IMR-90 (cell line): ENCODE measurements at regions not wholly inside any gene's neighbourhood (a gene's known extent, or its start where the extent isn't known, plus 50 kb on each side); places are given as distances from the start of the nearest gene placed in this dataset.
"Not testable (repeated sequence)": the region's sequence is repeated elsewhere in the genome, so short reads cannot be mapped to it uniquely, and the experiment has no call there.

ENCODE experiments used
- CEBPB ChIP-seq: IDR thresholded peaks from 2 replicates; pipeline ENCODE4 v1.6.1; 2012; ENCODE audit warnings: low read depth, low read length, improper control_type of control experiment
- CHD1 ChIP-seq: IDR thresholded peaks from 2 replicates; pipeline ENCODE4 v1.6.1; 2012; ENCODE audit warnings: low read depth, low read length, improper control_type of control experiment
- MAFK ChIP-seq: IDR thresholded peaks from 2 replicates; pipeline ENCODE4 v1.6.1; 2012; ENCODE audit warnings: low read depth, low read length, improper control_type of control experiment
- MAZ ChIP-seq: IDR thresholded peaks from 2 replicates; pipeline ENCODE4 v1.6.1; 2012; ENCODE audit warnings: low read depth, mild to moderate bottlenecking, low read length, improper control_type of control experiment, moderate library complexity, borderline replicate concordance
- MXI1 ChIP-seq: IDR thresholded peaks from 2 replicates; pipeline ENCODE4 v1.6.1; 2012; ENCODE audit warnings: low read depth, mild to moderate bottlenecking, low read length, moderate library complexity, borderline replicate concordance
- POLR2A ChIP-seq: IDR thresholded peaks from 2 replicates; pipeline ENCODE4 v1.6.1; 2012; ENCODE audit warnings: mild to moderate bottlenecking, low read depth, low read length
- RAD21 ChIP-seq: IDR thresholded peaks from 2 replicates; pipeline ENCODE4 v1.6.1; 2012; ENCODE audit warnings: low read length, improper control_type of control experiment
- SMC3 ChIP-seq: fragments of 150-350 bp; IDR thresholded peaks from 2 replicates; pipeline ENCODE4 v1.6.1; 2016; ENCODE audit warnings: low read depth, mild to moderate bottlenecking, antibody characterized with exemption, low read length, moderate library complexity
- TF ChIP-seq, protein P1 (sequence below): conservative IDR thresholded peaks from 2 replicates; pipeline ENCODE4 v1.5.1; 2012; ENCODE audit warnings: mild to moderate bottlenecking, low read depth, low read length, improper control_type of control experiment
- TF ChIP-seq, protein P2 (sequence below): fragments of 150-350 bp; IDR thresholded peaks from 2 replicates; pipeline ENCODE4 v1.6.1; 2017; ENCODE audit warnings: mild to moderate bottlenecking, antibody characterized with exemption, low read length, low read depth

DNA sequence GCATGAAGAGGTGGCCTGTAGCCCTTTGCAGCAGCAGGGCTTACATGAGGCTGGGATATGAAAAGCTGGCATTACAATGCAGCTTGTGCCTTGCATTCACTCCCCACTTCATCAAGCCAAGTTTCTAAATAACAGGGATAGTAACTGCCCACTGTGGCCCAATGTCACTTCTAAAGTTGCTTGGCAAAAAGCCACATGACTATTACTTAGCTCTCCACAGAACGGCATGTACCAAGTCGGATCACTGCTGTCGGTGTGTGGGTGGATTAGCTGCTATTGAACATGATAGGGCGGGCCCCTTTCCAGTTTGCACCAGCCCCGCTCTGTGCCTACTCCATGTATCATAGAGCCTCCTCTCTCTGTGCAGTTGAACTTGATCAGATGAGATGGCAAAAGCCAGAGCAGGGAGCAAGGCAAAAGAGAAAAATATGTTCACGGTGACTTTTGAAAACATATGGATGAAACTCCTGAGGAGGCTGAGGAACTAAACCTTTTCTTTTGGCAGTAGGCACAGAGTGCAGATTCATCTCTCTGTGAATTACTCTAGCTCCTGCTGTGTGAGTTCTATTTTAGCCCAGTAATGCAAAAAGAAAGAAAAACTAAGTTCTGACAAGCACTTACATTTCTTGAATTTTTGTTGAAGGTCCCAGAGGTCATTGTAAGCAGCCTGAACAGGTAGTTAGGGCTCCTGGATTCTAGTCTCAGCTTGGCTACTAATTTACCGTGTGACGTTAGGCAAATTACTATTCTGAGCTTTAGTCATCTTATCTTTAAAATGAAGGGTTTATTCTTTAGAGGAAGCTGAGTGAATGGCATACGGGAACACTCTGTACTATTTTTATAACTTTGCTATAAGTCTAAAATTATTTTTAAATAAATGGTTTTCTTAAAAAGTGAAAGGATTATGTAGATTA lies 125.6 kb upstream of the NBPF9 start:
- TF ChIP-seq, protein P1, sequence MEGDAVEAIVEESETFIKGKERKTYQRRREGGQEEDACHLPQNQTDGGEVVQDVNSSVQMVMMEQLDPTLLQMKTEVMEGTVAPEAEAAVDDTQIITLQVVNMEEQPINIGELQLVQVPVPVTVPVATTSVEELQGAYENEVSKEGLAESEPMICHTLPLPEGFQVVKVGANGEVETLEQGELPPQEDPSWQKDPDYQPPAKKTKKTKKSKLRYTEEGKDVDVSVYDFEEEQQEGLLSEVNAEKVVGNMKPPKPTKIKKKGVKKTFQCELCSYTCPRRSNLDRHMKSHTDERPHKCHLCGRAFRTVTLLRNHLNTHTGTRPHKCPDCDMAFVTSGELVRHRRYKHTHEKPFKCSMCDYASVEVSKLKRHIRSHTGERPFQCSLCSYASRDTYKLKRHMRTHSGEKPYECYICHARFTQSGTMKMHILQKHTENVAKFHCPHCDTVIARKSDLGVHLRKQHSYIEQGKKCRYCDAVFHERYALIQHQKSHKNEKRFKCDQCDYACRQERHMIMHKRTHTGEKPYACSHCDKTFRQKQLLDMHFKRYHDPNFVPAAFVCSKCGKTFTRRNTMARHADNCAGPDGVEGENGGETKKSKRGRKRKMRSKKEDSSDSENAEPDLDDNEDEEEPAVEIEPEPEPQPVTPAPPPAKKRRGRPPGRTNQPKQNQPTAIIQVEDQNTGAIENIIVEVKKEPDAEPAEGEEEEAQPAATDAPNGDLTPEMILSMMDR: not testable (repeated sequence)
- TF ChIP-seq, protein P2, sequence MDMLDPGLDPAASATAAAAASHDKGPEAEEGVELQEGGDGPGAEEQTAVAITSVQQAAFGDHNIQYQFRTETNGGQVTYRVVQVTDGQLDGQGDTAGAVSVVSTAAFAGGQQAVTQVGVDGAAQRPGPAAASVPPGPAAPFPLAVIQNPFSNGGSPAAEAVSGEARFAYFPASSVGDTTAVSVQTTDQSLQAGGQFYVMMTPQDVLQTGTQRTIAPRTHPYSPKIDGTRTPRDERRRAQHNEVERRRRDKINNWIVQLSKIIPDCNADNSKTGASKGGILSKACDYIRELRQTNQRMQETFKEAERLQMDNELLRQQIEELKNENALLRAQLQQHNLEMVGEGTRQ: not testable (repeated sequence)
- not testable (repeated sequence) for TF ChIP-seq POLR2A, MXI1, MAFK, MAZ, CHD1, RAD21, SMC3, CEBPB
